Astrocyte (in vitro differentiated cells and primary cell): ENCODE measurements at regions not wholly inside any gene's neighbourhood (a gene's known extent, or its start where the extent isn't known, plus 50 kb on each side); places are given as distances from the start of the nearest gene placed in this dataset.

ENCODE experiments used
- EZH2 ChIP-seq: IDR thresholded peaks from 2 replicates; pipeline ENCODE4 v1.6.1; 2012; ENCODE audit warnings: mild to moderate bottlenecking, low read length, inconsistent platforms; ENCODE audit not compliant: insufficient read depth
- TF ChIP-seq, protein P1 (sequence below): IDR thresholded peaks from 2 replicates; pipeline ENCODE4 v1.5.1; 2011; ENCODE audit warnings: low read depth, mild to moderate bottlenecking, inconsistent platforms, low read length, moderate library complexity; ENCODE audit not compliant: insufficient read depth

DNA sequence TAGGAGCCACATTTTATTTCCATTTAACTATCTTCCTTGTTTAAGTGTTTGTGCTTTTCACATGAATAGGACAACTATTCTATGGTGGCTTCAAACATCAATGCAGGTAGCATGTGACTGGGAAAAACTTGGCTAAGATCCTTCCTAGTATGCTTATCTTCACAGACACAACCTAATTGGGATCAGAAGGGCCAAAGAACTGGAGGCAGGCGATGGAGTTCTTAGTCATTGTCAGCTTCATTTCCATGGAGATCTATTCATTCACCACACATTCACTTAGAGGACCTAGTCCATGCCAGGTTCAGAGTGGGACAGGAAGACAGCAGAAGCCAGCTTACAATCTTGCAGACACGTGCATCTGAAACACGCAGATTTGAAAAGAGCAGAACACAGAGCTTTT lies 277.5 kb upstream of the PPP2R3A start:
- no peak for TF ChIP-seq EZH2
- TF ChIP-seq, protein P1, sequence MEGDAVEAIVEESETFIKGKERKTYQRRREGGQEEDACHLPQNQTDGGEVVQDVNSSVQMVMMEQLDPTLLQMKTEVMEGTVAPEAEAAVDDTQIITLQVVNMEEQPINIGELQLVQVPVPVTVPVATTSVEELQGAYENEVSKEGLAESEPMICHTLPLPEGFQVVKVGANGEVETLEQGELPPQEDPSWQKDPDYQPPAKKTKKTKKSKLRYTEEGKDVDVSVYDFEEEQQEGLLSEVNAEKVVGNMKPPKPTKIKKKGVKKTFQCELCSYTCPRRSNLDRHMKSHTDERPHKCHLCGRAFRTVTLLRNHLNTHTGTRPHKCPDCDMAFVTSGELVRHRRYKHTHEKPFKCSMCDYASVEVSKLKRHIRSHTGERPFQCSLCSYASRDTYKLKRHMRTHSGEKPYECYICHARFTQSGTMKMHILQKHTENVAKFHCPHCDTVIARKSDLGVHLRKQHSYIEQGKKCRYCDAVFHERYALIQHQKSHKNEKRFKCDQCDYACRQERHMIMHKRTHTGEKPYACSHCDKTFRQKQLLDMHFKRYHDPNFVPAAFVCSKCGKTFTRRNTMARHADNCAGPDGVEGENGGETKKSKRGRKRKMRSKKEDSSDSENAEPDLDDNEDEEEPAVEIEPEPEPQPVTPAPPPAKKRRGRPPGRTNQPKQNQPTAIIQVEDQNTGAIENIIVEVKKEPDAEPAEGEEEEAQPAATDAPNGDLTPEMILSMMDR, result no peak
